ENCODE measurements at regions not wholly inside any gene's neighbourhood (a gene's known extent, or its start where the extent isn't known, plus 50 kb on each side); places are given as distances from the start of the nearest gene placed in this dataset.

DNA sequence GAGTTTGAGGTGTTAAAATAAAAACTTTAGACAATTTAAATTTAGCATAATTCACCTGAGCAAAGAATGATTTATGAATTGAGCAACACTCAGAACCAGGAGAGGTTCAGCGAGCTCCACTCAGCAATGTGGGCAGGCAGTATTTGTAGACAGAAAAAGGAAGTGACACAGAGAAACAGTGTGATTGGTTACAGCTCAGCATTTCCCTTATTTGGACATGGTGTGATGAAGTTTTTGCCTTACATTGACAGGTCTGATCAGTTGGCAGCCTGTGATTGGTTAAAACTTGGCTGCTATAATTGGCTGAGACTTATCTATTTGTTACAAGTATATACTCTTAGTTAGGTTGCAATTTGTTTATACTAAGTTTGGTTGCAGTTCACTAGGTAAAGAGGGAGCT is 621.2 kb upstream of the PRMT6 start:
- H3K27ac ChIP-seq: no peak overlapping the region
- no peak for DNase-seq
- H3K4me1 ChIP-seq: no peaks in the 10 kb centered on the region
- H3K9me3 ChIP-seq: no peaks in the 10 kb centered on the region
- WGBS, 2 donors: 65 to 79% methylated on average over 1 of the region's 1 CpG
- no peak for TF ChIP-seq POLR2A (IDR thresholded peaks at IDR 0.05)
- no peak for TF ChIP-seq EP300 (IDR thresholded peaks at IDR 0.05)
- no peak for TF ChIP-seq POLR2AphosphoS5 (IDR thresholded peaks at IDR 0.05)
- TF ChIP-seq, protein P1, sequence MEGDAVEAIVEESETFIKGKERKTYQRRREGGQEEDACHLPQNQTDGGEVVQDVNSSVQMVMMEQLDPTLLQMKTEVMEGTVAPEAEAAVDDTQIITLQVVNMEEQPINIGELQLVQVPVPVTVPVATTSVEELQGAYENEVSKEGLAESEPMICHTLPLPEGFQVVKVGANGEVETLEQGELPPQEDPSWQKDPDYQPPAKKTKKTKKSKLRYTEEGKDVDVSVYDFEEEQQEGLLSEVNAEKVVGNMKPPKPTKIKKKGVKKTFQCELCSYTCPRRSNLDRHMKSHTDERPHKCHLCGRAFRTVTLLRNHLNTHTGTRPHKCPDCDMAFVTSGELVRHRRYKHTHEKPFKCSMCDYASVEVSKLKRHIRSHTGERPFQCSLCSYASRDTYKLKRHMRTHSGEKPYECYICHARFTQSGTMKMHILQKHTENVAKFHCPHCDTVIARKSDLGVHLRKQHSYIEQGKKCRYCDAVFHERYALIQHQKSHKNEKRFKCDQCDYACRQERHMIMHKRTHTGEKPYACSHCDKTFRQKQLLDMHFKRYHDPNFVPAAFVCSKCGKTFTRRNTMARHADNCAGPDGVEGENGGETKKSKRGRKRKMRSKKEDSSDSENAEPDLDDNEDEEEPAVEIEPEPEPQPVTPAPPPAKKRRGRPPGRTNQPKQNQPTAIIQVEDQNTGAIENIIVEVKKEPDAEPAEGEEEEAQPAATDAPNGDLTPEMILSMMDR (IDR thresholded peaks at IDR 0.05): no peak
- no peak overlapping the region for H3K4me3 ChIP-seq
- no peak for ATAC-seq (ENCODE audit: low FRiP score in 2 of 2)
- no peaks in the 10 kb centered on the region for H3K36me3 ChIP-seq
- no peaks in the 10 kb centered on the region for H3K27me3 ChIP-seq

DNA sequence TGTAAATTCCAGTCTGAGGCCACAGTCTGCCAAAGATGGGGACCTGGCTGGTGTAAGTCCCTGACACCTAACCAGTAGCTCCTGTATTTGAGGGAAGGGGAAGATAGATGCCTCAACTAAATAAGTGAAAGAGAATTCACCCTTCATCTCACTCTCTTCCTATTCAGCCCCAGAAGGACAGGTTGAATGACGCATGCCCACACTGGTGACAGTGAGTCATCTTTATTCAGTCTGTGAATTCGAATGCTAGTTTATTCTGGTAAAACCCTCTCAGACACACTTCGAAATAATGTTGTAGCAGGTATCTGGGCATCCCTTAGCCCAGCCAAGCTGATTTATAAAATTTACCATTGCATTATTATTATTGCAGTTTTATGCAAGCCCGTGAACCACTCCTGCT is 617.0 kb upstream of the PRMT6 start:
- 82 to 83% methylated on average over 4 of the region's 4 CpGs for whole genome bisulfite sequencing, 2 donors
- Histone ChIP-seq H3K4me3 (no peak overlapping the region), H3K27me3 (no peaks in the 10 kb centered on the region)

DNA sequence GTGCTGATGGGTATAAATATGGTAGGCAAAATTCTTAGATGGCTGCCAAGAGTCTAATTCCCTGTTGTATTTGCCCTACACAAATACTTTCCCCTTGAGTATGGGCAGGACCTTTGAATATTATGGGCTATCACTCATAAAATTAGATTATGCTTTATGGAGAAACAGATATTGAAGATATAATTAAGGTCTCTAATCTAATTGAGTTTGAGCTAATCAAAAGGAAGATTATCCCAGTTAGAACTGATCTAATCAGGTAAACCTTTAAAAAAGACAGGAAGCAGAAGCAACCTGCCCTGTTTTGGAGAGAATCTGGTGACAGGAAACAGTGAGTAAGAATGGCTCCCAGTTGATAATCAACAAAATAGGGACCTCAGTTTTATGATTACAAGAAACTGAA is 609.0 kb upstream of the PRMT6 start:
- no peaks in the 10 kb centered on the region for H3K27me3 ChIP-seq
- no peaks in the 10 kb centered on the region for H3K9me3 ChIP-seq
- H3K27ac ChIP-seq: no peak overlapping the region
- TF ChIP-seq, protein P1 (IDR thresholded peaks at IDR 0.05): no peak
- TF ChIP-seq EP300 (IDR thresholded peaks at IDR 0.05): no peak
- no peak for TF ChIP-seq POLR2AphosphoS5 (IDR thresholded peaks at IDR 0.05)
- TF ChIP-seq POLR2A (IDR thresholded peaks at IDR 0.05): no peak
- no peak overlapping the region for H3K4me3 ChIP-seq
- DNase-seq (no peak), ATAC-seq (ENCODE audit: low FRiP score in 2 of 2) (no peak)
- no peaks in the 10 kb centered on the region for H3K36me3 ChIP-seq
- H3K4me1 ChIP-seq: no peaks in the 10 kb centered on the region

More for the DNA sequence above, 617.0 kb upstream of the PRMT6 start:
- Histone ChIP-seq H3K36me3 (no peaks in the 10 kb centered on the region), H3K9me3 (no peaks in the 10 kb centered on the region), H3K4me1 (no peaks in the 10 kb centered on the region), H3K27ac (no peak overlapping the region)
- no peak for DNase-seq
- TF ChIP-seq EP300 (IDR thresholded peaks at IDR 0.05): no peak
- ATAC-seq (ENCODE audit: low FRiP score in 2 of 2): no peak

DNA sequence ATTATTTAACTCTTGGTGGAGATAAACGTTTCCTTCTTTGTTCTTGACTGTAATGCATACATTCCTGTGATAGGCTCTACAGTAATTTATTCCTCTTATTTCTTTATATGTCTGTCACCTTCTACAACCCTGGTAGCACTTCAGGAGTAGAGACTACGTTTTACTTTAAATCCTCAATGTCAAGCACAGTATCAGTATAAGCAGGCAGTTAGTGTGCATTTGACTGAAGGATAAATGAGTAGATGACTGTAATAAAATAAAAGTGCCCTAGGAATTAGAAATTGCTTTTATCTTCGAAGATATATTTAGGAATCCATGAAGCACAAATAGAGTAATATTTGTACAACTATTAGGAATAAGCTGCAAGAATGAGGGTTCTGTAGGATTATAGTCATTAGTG is 599.6 kb upstream of the PRMT6 start:
- WGBS, 2 donors: 53 to 59% methylated on average over 3 of the region's 3 CpGs
- H3K4me3 ChIP-seq: no peak overlapping the region
- no peaks in the 10 kb centered on the region for H3K9me3 ChIP-seq
- H3K36me3 ChIP-seq: no peaks in the 10 kb centered on the region
- no peaks in the 10 kb centered on the region for H3K4me1 ChIP-seq
- no peak for ATAC-seq (ENCODE audit: low FRiP score in 2 of 2)
- no peak for DNase-seq
- TF ChIP-seq, protein P1 (IDR thresholded peaks at IDR 0.05): no peak
- no peak for TF ChIP-seq EP300 (IDR thresholded peaks at IDR 0.05)
- TF ChIP-seq POLR2AphosphoS5 (IDR thresholded peaks at IDR 0.05): no peak
- no peaks in the 10 kb centered on the region for H3K27me3 ChIP-seq
- no peak overlapping the region for H3K27ac ChIP-seq

DNA sequence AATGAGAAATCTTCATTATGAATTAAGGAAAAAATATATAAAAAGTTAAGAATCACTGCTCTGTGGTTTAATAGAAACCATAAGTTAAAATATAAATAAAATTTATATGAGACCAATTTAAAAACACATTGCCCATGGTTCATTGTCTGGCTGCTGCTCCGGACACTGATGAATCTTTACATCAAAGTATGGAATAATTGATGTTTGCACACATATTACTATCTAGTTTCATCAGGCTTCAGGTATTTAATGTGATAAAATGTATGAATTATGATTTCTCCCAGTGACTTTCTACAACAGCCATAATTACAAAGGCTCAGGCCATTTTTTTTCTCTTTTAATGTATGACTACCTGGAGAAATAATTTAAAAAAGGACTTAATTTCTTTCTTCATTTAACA is 599.1 kb upstream of the PRMT6 start:
- TF ChIP-seq POLR2AphosphoS5 (IDR thresholded peaks at IDR 0.05) (no peak), EP300 (IDR thresholded peaks at IDR 0.05) (no peak), POLR2A (IDR thresholded peaks at IDR 0.05) (no peak)
- TF ChIP-seq, protein P1 (IDR thresholded peaks at IDR 0.05): no peak
- 90 to 92% methylated on average over 1 of the region's 1 CpG for WGBS, 2 donors
- no peak for ATAC-seq (ENCODE audit: low FRiP score in 2 of 2)

More for the DNA sequence above, 599.1 kb upstream of the PRMT6 start:
- Histone ChIP-seq H3K4me1 (no peaks in the 10 kb centered on the region), H3K9me3 (no peaks in the 10 kb centered on the region), H3K27me3 (no peaks in the 10 kb centered on the region), H3K36me3 (no peaks in the 10 kb centered on the region), H3K4me3 (no peak overlapping the region), H3K27ac (no peak overlapping the region)
- no peak for DNase-seq
